ENCODE measurements at regions not wholly inside any gene's neighbourhood (a gene's known extent, or its start where the extent isn't known, plus 50 kb on each side); places are given as distances from the start of the nearest gene placed in this dataset.

DNA sequence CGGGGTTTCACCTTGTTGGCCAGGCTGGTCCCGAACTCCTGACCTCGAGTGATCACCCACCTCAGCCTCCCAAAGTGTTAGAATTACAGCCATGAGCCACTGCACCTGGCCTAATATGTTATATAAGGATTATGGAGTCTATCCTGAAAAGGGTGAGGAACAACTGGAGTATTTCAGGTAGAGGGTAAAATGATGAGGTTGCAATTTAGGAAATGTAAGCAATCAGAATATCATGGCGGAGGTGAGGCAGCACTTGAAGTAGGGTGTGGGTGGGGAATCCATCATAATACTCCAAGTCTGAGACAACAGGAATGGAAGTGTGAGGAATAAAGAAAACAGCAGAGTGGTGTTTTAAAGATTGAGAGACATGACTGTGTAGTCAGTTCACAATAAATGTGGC lies 582.2 kb downstream of the FGF9 start:
- Histone ChIP-seq H3K27me3 (replicated peaks in 2 of 5; ENCODE audit: control insufficient read depth in 4 of 5, insufficient read depth in 5 of 5, low read length in 4 of 5) (peaks cover 0 to 2% (median 0%) of the 10 kb centered on the region in 5 experiments), H3K9me3 (ENCODE audit: control extremely low read depth in 1 of 5, control insufficient read depth in 4 of 5, insufficient read depth in 2 of 5, low read depth in 1 of 5, low read length in 4 of 5) (peaks cover 0 to 2% (median 0%) of the 10 kb centered on the region in 5 experiments), H3K27ac (ENCODE audit: insufficient read depth in 1 of 2, low read depth in 1 of 2, low read length in 2 of 2, poor library complexity in 1 of 2, severe bottlenecking in 2 of 2) (no peak overlapping the region), H3K36me3 (ENCODE audit: control insufficient read depth in 4 of 4, insufficient read depth in 4 of 4, low read length in 3 of 4) (no peaks in the 10 kb centered on the region), H3K4me1 (ENCODE audit: control extremely low read depth in 1 of 4, control insufficient read depth in 4 of 4, insufficient read depth in 4 of 4, low read length in 3 of 4) (no peaks in the 10 kb centered on the region), H3K4me3 (ENCODE audit: control insufficient read depth in 1 of 7, extremely low read depth in 1 of 7, insufficient read depth in 4 of 7, low read depth in 2 of 7, low read length in 6 of 7) (no peak overlapping the region)
- ChIA-PET POLR2A (no interaction called here), CTCF (no interaction called here)
- no peak for DNase-seq
- 100% methylated on average over 2 of the region's 4 CpGs for WGBS (ENCODE audit: insufficient coverage)

DNA sequence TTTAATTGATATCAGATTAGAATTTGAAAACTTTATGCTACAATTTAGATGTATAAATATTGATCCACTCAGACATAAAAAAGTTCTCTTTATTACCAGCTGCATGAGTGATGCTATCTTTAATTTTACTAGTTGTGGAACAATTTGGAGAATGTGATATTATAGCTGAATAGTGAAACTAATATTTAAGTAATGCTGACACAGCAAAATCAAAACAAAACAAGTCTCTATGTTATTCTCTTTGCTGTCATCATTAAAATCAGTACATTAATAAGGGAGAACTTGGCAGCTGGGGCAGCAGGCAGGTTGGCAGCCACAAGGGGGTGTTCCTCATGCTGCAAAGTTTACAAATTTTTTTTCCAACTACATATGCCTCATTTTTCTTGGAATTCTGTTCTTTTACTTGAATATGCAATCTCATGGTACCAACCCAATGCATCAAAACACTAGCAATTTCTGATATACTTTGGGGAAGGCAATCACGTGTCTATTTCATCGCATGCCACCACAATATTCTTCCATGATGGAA lies 585.3 kb downstream of the FGF9 start:
- ChIA-PET POLR2A (no interaction called here), CTCF (no interaction called here)
- Histone ChIP-seq H3K4me3 (ENCODE audit: control insufficient read depth in 1 of 7, extremely low read depth in 1 of 7, insufficient read depth in 4 of 7, low read depth in 2 of 7, low read length in 6 of 7) (no peak overlapping the region), H3K36me3 (ENCODE audit: control insufficient read depth in 4 of 4, insufficient read depth in 4 of 4, low read length in 3 of 4) (no peaks in the 10 kb centered on the region), H3K27ac (ENCODE audit: insufficient read depth in 1 of 2, low read depth in 1 of 2, low read length in 2 of 2, poor library complexity in 1 of 2, severe bottlenecking in 2 of 2) (no peak overlapping the region), H3K27me3 (replicated peaks in 2 of 5; ENCODE audit: control insufficient read depth in 4 of 5, insufficient read depth in 5 of 5, low read length in 4 of 5) (peaks cover 0 to 2% (median 0%) of the 10 kb centered on the region in 5 experiments), H3K4me1 (ENCODE audit: control extremely low read depth in 1 of 4, control insufficient read depth in 4 of 4, insufficient read depth in 4 of 4, low read length in 3 of 4) (no peaks in the 10 kb centered on the region), H3K9me3 (ENCODE audit: control extremely low read depth in 1 of 5, control insufficient read depth in 4 of 5, insufficient read depth in 2 of 5, low read depth in 1 of 5, low read length in 4 of 5) (no peaks in the 10 kb centered on the region)
- DNase-seq, result no peak
- no CpG with 5 or more reads among the region's 2 CpGs for WGBS (ENCODE audit: insufficient coverage)

GRCh38 chr13:22262001-22262885 lies 591.4 kb downstream of the FGF9 start:
- Histone ChIP-seq H3K27me3 (replicated peaks in 2 of 5; ENCODE audit: control insufficient read depth in 4 of 5, insufficient read depth in 5 of 5, low read length in 4 of 5) (peaks cover 0 to 2% (median 0%) of the 10 kb centered on the region in 5 experiments), H3K27ac (ENCODE audit: insufficient read depth in 1 of 2, low read depth in 1 of 2, low read length in 2 of 2, poor library complexity in 1 of 2, severe bottlenecking in 2 of 2) (no peak overlapping the region), H3K4me1 (ENCODE audit: control extremely low read depth in 1 of 4, control insufficient read depth in 4 of 4, insufficient read depth in 4 of 4, low read length in 3 of 4) (no peaks in the 10 kb centered on the region), H3K9me3 (ENCODE audit: control extremely low read depth in 1 of 5, control insufficient read depth in 4 of 5, insufficient read depth in 2 of 5, low read depth in 1 of 5, low read length in 4 of 5) (no peaks in the 10 kb centered on the region), H3K36me3 (ENCODE audit: control insufficient read depth in 4 of 4, insufficient read depth in 4 of 4, low read length in 3 of 4) (no peaks in the 10 kb centered on the region), H3K4me3 (ENCODE audit: control insufficient read depth in 1 of 7, extremely low read depth in 1 of 7, insufficient read depth in 4 of 7, low read depth in 2 of 7, low read length in 6 of 7) (no peak overlapping the region)
- no peak for DNase-seq
- ChIA-PET POLR2A (no interaction called here), CTCF (no interaction called here)
- 72% methylated on average over 2 of the region's 6 CpGs for WGBS (ENCODE audit: insufficient coverage)

GRCh38 chr13:22263185-22263584 lies 592.3 kb downstream of the FGF9 start:
- Histone ChIP-seq H3K36me3 (ENCODE audit: control insufficient read depth in 4 of 4, insufficient read depth in 4 of 4, low read length in 3 of 4) (no peaks in the 10 kb centered on the region), H3K27me3 (replicated peaks in 2 of 5; ENCODE audit: control insufficient read depth in 4 of 5, insufficient read depth in 5 of 5, low read length in 4 of 5) (peaks cover 0 to 2% (median 0%) of the 10 kb centered on the region in 5 experiments), H3K27ac (ENCODE audit: insufficient read depth in 1 of 2, low read depth in 1 of 2, low read length in 2 of 2, poor library complexity in 1 of 2, severe bottlenecking in 2 of 2) (no peak overlapping the region), H3K4me1 (ENCODE audit: control extremely low read depth in 1 of 4, control insufficient read depth in 4 of 4, insufficient read depth in 4 of 4, low read length in 3 of 4) (no peaks in the 10 kb centered on the region), H3K9me3 (ENCODE audit: control extremely low read depth in 1 of 5, control insufficient read depth in 4 of 5, insufficient read depth in 2 of 5, low read depth in 1 of 5, low read length in 4 of 5) (no peaks in the 10 kb centered on the region), H3K4me3 (ENCODE audit: control insufficient read depth in 1 of 7, extremely low read depth in 1 of 7, insufficient read depth in 4 of 7, low read depth in 2 of 7, low read length in 6 of 7) (no peak overlapping the region)
- 100% methylated on average over 1 of the region's 2 CpGs for WGBS (ENCODE audit: insufficient coverage)
- ChIA-PET CTCF (no interaction called here), POLR2A (no interaction called here)
- no peak for DNase-seq

DNA sequence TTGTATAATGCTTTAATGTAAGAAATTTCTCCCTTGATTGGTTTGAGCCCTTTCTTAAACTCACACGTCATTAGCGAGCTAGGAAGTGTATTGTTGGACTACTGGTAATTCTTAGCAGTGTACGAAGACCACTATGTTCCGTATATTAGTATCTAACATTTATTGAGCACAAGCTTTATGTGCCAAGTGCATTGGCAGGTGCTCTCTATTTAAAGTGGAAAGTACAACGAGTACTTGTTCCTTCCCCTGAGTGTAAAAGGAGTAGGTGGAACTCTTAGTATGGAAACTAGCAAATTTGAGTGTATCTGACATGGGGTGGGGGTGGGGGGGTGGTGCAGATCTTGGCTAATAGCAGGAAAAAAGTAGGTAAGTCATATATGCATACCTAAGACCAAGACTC lies 594.7 kb downstream of the FGF9 start:
- ChIA-PET POLR2A (no interaction called here), CTCF (no interaction called here)
- H3K27ac ChIP-seq (ENCODE audit: insufficient read depth in 1 of 2, low read depth in 1 of 2, low read length in 2 of 2, poor library complexity in 1 of 2, severe bottlenecking in 2 of 2), result no peak overlapping the region
- no peak overlapping the region for H3K4me3 ChIP-seq (ENCODE audit: control insufficient read depth in 1 of 7, extremely low read depth in 1 of 7, insufficient read depth in 4 of 7, low read depth in 2 of 7, low read length in 6 of 7)
- H3K27me3 ChIP-seq (replicated peaks in 2 of 5; ENCODE audit: control insufficient read depth in 4 of 5, insufficient read depth in 5 of 5, low read length in 4 of 5), result no peaks in the 10 kb centered on the region
- WGBS (ENCODE audit: insufficient coverage), result 95% methylated on average over 3 of the region's 5 CpGs
- H3K36me3 ChIP-seq (ENCODE audit: control insufficient read depth in 4 of 4, insufficient read depth in 4 of 4, low read length in 3 of 4), result no peaks in the 10 kb centered on the region
- no peaks in the 10 kb centered on the region for H3K4me1 ChIP-seq (ENCODE audit: control extremely low read depth in 1 of 4, control insufficient read depth in 4 of 4, insufficient read depth in 4 of 4, low read length in 3 of 4)
- DNase-seq, result no peak
- no peaks in the 10 kb centered on the region for H3K9me3 ChIP-seq (ENCODE audit: control extremely low read depth in 1 of 5, control insufficient read depth in 4 of 5, insufficient read depth in 2 of 5, low read depth in 1 of 5, low read length in 4 of 5)

- Histone ChIP-seq H3K4me3 (ENCODE audit: control insufficient read depth in 1 of 7, extremely low read depth in 1 of 7, insufficient read depth in 4 of 7, low read depth in 2 of 7, low read length in 6 of 7) (no peak overlapping the region), H3K27me3 (replicated peaks in 2 of 5; ENCODE audit: control insufficient read depth in 4 of 5, insufficient read depth in 5 of 5, low read length in 4 of 5) (no peaks in the 10 kb centered on the region), H3K36me3 (ENCODE audit: control insufficient read depth in 4 of 4, insufficient read depth in 4 of 4, low read length in 3 of 4) (no peaks in the 10 kb centered on the region), H3K9me3 (ENCODE audit: control extremely low read depth in 1 of 5, control insufficient read depth in 4 of 5, insufficient read depth in 2 of 5, low read depth in 1 of 5, low read length in 4 of 5) (no peaks in the 10 kb centered on the region), H3K4me1 (ENCODE audit: control extremely low read depth in 1 of 4, control insufficient read depth in 4 of 4, insufficient read depth in 4 of 4, low read length in 3 of 4) (no peaks in the 10 kb centered on the region), H3K27ac (ENCODE audit: insufficient read depth in 1 of 2, low read depth in 1 of 2, low read length in 2 of 2, poor library complexity in 1 of 2, severe bottlenecking in 2 of 2) (no peak overlapping the region)
- ChIA-PET POLR2A (no interaction called here), CTCF (no interaction called here)
- 94% methylated on average over 3 of the region's 5 CpGs for WGBS (ENCODE audit: insufficient coverage)
- no peak for DNase-seq
These were observed 600.0 kb downstream of the FGF9 start for GRCh38 chr13:22270881-22271280.

DNA sequence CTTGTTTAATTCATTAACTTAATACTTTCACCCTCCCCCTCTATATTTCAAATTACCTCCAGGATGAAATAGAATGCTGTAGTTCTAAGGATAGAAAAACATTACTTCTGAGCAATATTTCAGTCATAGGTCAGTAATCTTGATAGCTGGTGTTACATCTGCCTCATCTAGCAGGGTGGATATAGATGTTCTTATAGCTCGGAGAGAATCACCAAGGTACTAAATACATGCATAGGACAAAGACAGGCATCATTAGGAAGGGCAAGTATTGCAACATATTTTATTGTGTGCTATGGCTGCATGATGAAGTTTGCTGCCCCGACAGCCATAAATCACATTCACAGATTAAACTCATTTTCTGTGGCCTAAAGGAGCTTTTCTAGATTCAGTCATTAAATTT lies 601.0 kb downstream of the FGF9 start:
- no peak for DNase-seq
- Histone ChIP-seq H3K4me1 (ENCODE audit: control extremely low read depth in 1 of 4, control insufficient read depth in 4 of 4, insufficient read depth in 4 of 4, low read length in 3 of 4) (no peaks in the 10 kb centered on the region), H3K27me3 (replicated peaks in 2 of 5; ENCODE audit: control insufficient read depth in 4 of 5, insufficient read depth in 5 of 5, low read length in 4 of 5) (no peaks in the 10 kb centered on the region), H3K9me3 (ENCODE audit: control extremely low read depth in 1 of 5, control insufficient read depth in 4 of 5, insufficient read depth in 2 of 5, low read depth in 1 of 5, low read length in 4 of 5) (no peaks in the 10 kb centered on the region), H3K27ac (ENCODE audit: insufficient read depth in 1 of 2, low read depth in 1 of 2, low read length in 2 of 2, poor library complexity in 1 of 2, severe bottlenecking in 2 of 2) (no peak overlapping the region), H3K4me3 (ENCODE audit: control insufficient read depth in 1 of 7, extremely low read depth in 1 of 7, insufficient read depth in 4 of 7, low read depth in 2 of 7, low read length in 6 of 7) (no peak overlapping the region), H3K36me3 (ENCODE audit: control insufficient read depth in 4 of 4, insufficient read depth in 4 of 4, low read length in 3 of 4) (no peaks in the 10 kb centered on the region)
- WGBS (ENCODE audit: insufficient coverage), result no CpG with 5 or more reads among the region's 2 CpGs
- ChIA-PET POLR2A (no interaction called here), CTCF (interaction anchor here (1.2 kb wide), 1 partner anchor 18 kb away, joined by 3 read pairs; no protein-coding TSS in a partner anchor)

Measured in common myeloid progenitor, CD34-positive (primary cell).